Adrenal gland (tissue), 9 donors: ENCODE measurements at regions not wholly inside any gene's neighbourhood (a gene's known extent, or its start where the extent isn't known, plus 50 kb on each side); places are given as distances from the start of the nearest gene placed in this dataset.

Source experiments
- DNase-seq, 7 donors: peaks; one replicate each; pipeline ENCODE4 v3.0.0-alpha.2; 2019 to 2020
- H3K27ac ChIP-seq, 5 donors: fragments of 200-600 bp; sonication (generic) in 4 of 5; 1 replicate in 3 of 5; 2 replicates in 2 of 5; pipeline versions ENCODE4 v1.5.1 to v1.8.0; 2016 to 2020; ENCODE audit warnings: mild to moderate bottlenecking in 1 of 5
- H3K27me3 ChIP-seq: fragments of 200-600 bp; 2 replicates; pipeline ENCODE4 v1.8.0; 2021
- H3K36me3 ChIP-seq, 2 donors: fragments of 200-600 bp; replicated peaks in 1 of 2; 1 replicate in 1 of 2; 2 replicates in 1 of 2; pipeline versions ENCODE4 v1.5.1 to v1.8.0; 2018 to 2022
- H3K4me1 ChIP-seq, 2 donors: fragments of 200-600 bp; replicated peaks in 1 of 2; 1 replicate in 1 of 2; 2 replicates in 1 of 2; pipeline versions ENCODE4 v1.5.1 to v1.8.0; 2018 to 2021
- H3K4me3 ChIP-seq, 4 donors: fragments of 200-600 bp; sonication (generic) in 3 of 4; one replicate each; pipeline ENCODE4 v1.5.1; 2016 to 2018
- H3K9me3 ChIP-seq, 3 donors: fragments of 200-600 bp; sonication (generic) in 1 of 3; replicated peaks in 1 of 3; 1 replicate in 2 of 3; 2 replicates in 1 of 3; pipeline versions ENCODE4 v1.5.1 to v1.8.0; 2016 to 2021
- CTCF ChIP-seq, 6 experiments: fragments of 450-650 bp in 4 of 6; fragments of 200-600 bp in 2 of 6; sonication (generic) in 1 of 6; IDR thresholded peaks; 1 replicate in 5 of 6; 2 replicates in 1 of 6; pipeline versions ENCODE4 v1.5.1 to v1.8.0; 2016 to 2021; ENCODE audit warnings: antibody characterized with exemption in 6 of 6, mild to moderate bottlenecking in 2 of 6, moderate library complexity in 1 of 6
- POLR2A ChIP-seq, 2 donors: fragments of 450-650 bp; IDR thresholded peaks; one replicate each; pipeline ENCODE4 v1.6.1; 2017; ENCODE audit warnings: antibody characterized with exemption in 2 of 2, mild to moderate bottlenecking in 2 of 2, moderate library complexity in 1 of 2
- WGBS, 4 donors: extraction: QIAGEN DNeasy Blood & Tissue Kit in 2 of 4; methylation state at CpG; one replicate each; pipeline versions ENCODE4 v1.1.5 to v1.1.7; 2013 to 2017; 5-methylcytosine and 5-hydroxymethylcytosine counted together
- intact Hi-C, 2 donors: fragments of 100-400 bp; cut with DNase I; formaldehyde crosslinking; loops; one replicate each; pipeline versions ENCODE4 v1.14.1 to v1.15.0; 2022 to 2023
- donor health status: healthy with polysubstance abuse.
- donor health status: Bipolar disorder and iron deficiency.
- donor health status: DM: yes; HTN: yes; CAD: no.
- donor health status: DM: no; HTN: no; CAD: no.
- donor health status: DM: no; HTN: no; CAD: no.

GRCh38 chr13:80242728-80243427 is 98.0 kb downstream of the SPRY2 start:
- no peak for TF ChIP-seq CTCF (IDR thresholded peaks at IDR 0.05)
- no peak for TF ChIP-seq POLR2A (IDR thresholded peaks at IDR 0.05)
- H3K4me1 ChIP-seq = no peaks in the 10 kb centered on the region
- H3K9me3 ChIP-seq = no peaks in the 10 kb centered on the region
- DNase-seq = no peak
- H3K27ac ChIP-seq = no peak overlapping the region
- no peak overlapping the region for H3K4me3 ChIP-seq
- no peaks in the 10 kb centered on the region for H3K36me3 ChIP-seq
- intact Hi-C loops = no loop called here
- no peaks in the 10 kb centered on the region for H3K27me3 ChIP-seq

GRCh38 chr13:80239571-80240255 is 101.2 kb downstream of the SPRY2 start:
- no peaks in the 10 kb centered on the region for H3K36me3 ChIP-seq
- no peak overlapping the region for H3K4me3 ChIP-seq
- H3K27me3 ChIP-seq = no peaks in the 10 kb centered on the region
- intact Hi-C loops = no loop called here
- 77 to 86% (median 79%) methylated on average over 3 of the region's 3 CpGs for WGBS, 4 donors
- peaks cover 0 to 13% of the 10 kb centered on the region in 2 donors for H3K4me1 ChIP-seq
- no peak for DNase-seq
- no peak for TF ChIP-seq POLR2A (IDR thresholded peaks at IDR 0.05)
- no peak for TF ChIP-seq CTCF (IDR thresholded peaks at IDR 0.05)
- H3K27ac ChIP-seq = no peak overlapping the region
- H3K9me3 ChIP-seq = no peaks in the 10 kb centered on the region

GRCh38 chr13:80239116-80239515 is 101.8 kb downstream of the SPRY2 start:
- Histone ChIP-seq H3K9me3 (no peaks in the 10 kb centered on the region), H3K27me3 (no peaks in the 10 kb centered on the region), H3K36me3 (no peaks in the 10 kb centered on the region), H3K27ac (no peak overlapping the region), H3K4me1 (peaks cover 0 to 14% of the 10 kb centered on the region in 2 donors), H3K4me3 (no peak overlapping the region)
- intact Hi-C loops = no loop called here
- no peak for DNase-seq
- TF ChIP-seq POLR2A (IDR thresholded peaks at IDR 0.05) = no peak
- TF ChIP-seq CTCF (IDR thresholded peaks at IDR 0.05) = no peak

- TF ChIP-seq CTCF (IDR thresholded peaks at IDR 0.05) (no peak), POLR2A (IDR thresholded peaks at IDR 0.05) (no peak)
- intact Hi-C loops = no loop called here
- H3K4me3 ChIP-seq = no peak overlapping the region
- H3K36me3 ChIP-seq = no peaks in the 10 kb centered on the region
- H3K4me1 ChIP-seq = peaks cover 0 to 14% of the 10 kb centered on the region in 2 donors
- DNase-seq = no peak
- no peaks in the 10 kb centered on the region for H3K27me3 ChIP-seq
- no peak overlapping the region for H3K27ac ChIP-seq
- H3K9me3 ChIP-seq = no peaks in the 10 kb centered on the region
Measured at GRCh38 chr13:80237646-80238045, 103.3 kb downstream of the SPRY2 start.
